Loucy (cell line): ENCODE measurements at regions not wholly inside any gene's neighbourhood (a gene's known extent, or its start where the extent isn't known, plus 50 kb on each side); places are given as distances from the start of the nearest gene placed in this dataset.

Source experiments
- EZH2phosphoT487 ChIP-seq: fragments of 200-600 bp; IDR thresholded peaks from 2 replicates; pipeline ENCODE4 v1.6.1; 2018; ENCODE audit warnings: antibody characterized with exemption, mild to moderate bottlenecking, moderate library complexity, borderline replicate concordance
- TF ChIP-seq, protein P1 (sequence below): fragments of 200-600 bp; sonication (generic); conservative IDR thresholded peaks from 2 replicates; pipeline ENCODE4 v1.5.1; 2014; ENCODE audit warnings: mild to moderate bottlenecking, antibody characterized with exemption, low read length

GRCh38 chr5:57937025-57937424 is 454.4 kb upstream of the ACTBL2 start:
- TF ChIP-seq, protein P1, sequence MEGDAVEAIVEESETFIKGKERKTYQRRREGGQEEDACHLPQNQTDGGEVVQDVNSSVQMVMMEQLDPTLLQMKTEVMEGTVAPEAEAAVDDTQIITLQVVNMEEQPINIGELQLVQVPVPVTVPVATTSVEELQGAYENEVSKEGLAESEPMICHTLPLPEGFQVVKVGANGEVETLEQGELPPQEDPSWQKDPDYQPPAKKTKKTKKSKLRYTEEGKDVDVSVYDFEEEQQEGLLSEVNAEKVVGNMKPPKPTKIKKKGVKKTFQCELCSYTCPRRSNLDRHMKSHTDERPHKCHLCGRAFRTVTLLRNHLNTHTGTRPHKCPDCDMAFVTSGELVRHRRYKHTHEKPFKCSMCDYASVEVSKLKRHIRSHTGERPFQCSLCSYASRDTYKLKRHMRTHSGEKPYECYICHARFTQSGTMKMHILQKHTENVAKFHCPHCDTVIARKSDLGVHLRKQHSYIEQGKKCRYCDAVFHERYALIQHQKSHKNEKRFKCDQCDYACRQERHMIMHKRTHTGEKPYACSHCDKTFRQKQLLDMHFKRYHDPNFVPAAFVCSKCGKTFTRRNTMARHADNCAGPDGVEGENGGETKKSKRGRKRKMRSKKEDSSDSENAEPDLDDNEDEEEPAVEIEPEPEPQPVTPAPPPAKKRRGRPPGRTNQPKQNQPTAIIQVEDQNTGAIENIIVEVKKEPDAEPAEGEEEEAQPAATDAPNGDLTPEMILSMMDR = no peak
- no peak for TF ChIP-seq EZH2phosphoT487
